ENCODE measurements at regions not wholly inside any gene's neighbourhood (a gene's known extent, or its start where the extent isn't known, plus 50 kb on each side); places are given as distances from the start of the nearest gene placed in this dataset.

DNA sequence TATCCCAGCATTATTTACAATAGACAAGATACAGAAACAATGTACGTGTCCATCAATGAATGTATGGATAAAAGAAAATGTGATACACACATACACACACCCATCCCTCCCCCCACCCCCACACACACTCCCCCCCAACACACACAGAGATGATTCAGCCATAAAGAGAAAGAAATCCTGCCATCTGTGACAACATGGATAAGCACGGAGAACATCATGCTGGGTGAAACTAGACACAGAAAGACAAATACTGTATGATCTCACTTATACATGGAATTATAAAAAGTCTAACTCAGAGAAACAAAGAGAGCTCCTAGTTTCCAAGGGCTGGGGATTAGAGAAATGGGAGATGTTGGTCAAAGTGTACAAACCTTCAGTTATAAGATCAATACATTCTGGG lies 104.8 kb upstream of the LY86 start:
- H3K27me3 Mint-ChIP-seq (ENCODE audit: low read depth in 3 of 3) = peaks cover 2 to 3% (median 3%) of the 10 kb centered on the region in 3 donors

DNA sequence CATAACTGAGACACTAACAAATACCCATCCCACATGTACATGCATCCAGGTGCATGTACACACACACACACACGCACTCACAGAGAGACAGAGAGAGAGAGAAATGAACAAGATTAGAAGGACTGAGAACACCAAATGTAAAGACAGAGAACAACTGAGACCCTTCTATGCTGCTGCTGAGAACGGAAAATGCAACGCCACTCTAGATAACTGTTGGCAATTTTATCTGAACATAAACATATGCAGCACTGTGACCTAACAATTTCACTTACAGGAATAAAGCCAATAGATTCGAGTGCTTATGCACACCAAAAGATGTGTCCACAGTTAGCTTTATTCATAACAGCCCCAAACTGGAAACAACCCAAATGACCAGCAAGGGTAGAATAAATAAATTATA lies 103.8 kb upstream of the LY86 start:
- peaks cover 2 to 3% (median 3%) of the 10 kb centered on the region in 3 donors for H3K27me3 Mint-ChIP-seq (ENCODE audit: low read depth in 3 of 3)
- Histone ChIP-seq H3K4me2 (replicated peaks; ENCODE audit: extremely low read depth, low read length, poor library complexity, severe bottlenecking) (no peak overlapping the region), H3K79me2 (ENCODE audit: insufficient read depth, low read length) (no peaks in the 10 kb centered on the region), H4K20me1 (ENCODE audit: insufficient read depth, low read length) (no peaks in the 10 kb centered on the region), H3K9me3 (replicated peaks in 1 of 2; ENCODE audit: control insufficient read depth in 1 of 2, insufficient read depth in 1 of 2, low read length in 2 of 2) (no peaks in the 10 kb centered on the region), H3K4me1 (ENCODE audit: control insufficient read depth in 1 of 2, insufficient read depth in 2 of 2, low read length in 2 of 2) (no peaks in the 10 kb centered on the region), H2AFZ (ENCODE audit: insufficient read depth, low read depth, low read length, poor library complexity, severe bottlenecking) (no peak overlapping the region), H3K36me3 (replicated peaks in 1 of 2; ENCODE audit: control insufficient read depth in 1 of 2, insufficient read depth in 2 of 2, low read length in 2 of 2) (no peaks in the 10 kb centered on the region), H3K9ac (ENCODE audit: insufficient read depth, low read length, poor library complexity, severe bottlenecking) (no peak overlapping the region), H3K4me3 (replicated peaks in 1 of 3; ENCODE audit: low read depth in 2 of 3, low read length in 3 of 3) (no peak overlapping the region), H3K27ac (ENCODE audit: low read depth in 1 of 2, low read length in 2 of 2) (no peak overlapping the region), H3K27me3 (ENCODE audit: control insufficient read depth in 2 of 2, insufficient read depth in 2 of 2, low read length in 2 of 2) (no peaks in the 10 kb centered on the region)
- intact Hi-C loops (cut with micrococcal nuclease) = no loop called here
- H3K4me3 Mint-ChIP-seq = no peak overlapping the region
- 100% methylated on average over 2 of the region's 4 CpGs for WGBS (ENCODE audit: insufficient coverage)
- H3K4me1 Mint-ChIP-seq = peaks cover 9% of the 10 kb centered on the region
- DNase-seq = no peak
- H3K27ac Mint-ChIP-seq = no peak overlapping the region
- TF ChIP-seq, protein P1, sequence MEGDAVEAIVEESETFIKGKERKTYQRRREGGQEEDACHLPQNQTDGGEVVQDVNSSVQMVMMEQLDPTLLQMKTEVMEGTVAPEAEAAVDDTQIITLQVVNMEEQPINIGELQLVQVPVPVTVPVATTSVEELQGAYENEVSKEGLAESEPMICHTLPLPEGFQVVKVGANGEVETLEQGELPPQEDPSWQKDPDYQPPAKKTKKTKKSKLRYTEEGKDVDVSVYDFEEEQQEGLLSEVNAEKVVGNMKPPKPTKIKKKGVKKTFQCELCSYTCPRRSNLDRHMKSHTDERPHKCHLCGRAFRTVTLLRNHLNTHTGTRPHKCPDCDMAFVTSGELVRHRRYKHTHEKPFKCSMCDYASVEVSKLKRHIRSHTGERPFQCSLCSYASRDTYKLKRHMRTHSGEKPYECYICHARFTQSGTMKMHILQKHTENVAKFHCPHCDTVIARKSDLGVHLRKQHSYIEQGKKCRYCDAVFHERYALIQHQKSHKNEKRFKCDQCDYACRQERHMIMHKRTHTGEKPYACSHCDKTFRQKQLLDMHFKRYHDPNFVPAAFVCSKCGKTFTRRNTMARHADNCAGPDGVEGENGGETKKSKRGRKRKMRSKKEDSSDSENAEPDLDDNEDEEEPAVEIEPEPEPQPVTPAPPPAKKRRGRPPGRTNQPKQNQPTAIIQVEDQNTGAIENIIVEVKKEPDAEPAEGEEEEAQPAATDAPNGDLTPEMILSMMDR (IDR thresholded peaks at IDR 0.05) = no peak
- H3K9me3 Mint-ChIP-seq = peaks cover 0 to 5% (median 2%) of the 10 kb centered on the region in 7 donors
- H3K36me3 Mint-ChIP-seq = no peaks in the 10 kb centered on the region

More for the DNA sequence above, 104.8 kb upstream of the LY86 start:
- H3K79me2 ChIP-seq (ENCODE audit: insufficient read depth, low read length) = no peaks in the 10 kb centered on the region
- H3K4me3 Mint-ChIP-seq = no peak overlapping the region
- TF ChIP-seq, protein P1 (IDR thresholded peaks at IDR 0.05) = no peak
- peaks cover 0 to 4% of the 10 kb centered on the region in 2 donors for H3K36me3 Mint-ChIP-seq
- no peaks in the 10 kb centered on the region for H3K27me3 ChIP-seq (ENCODE audit: control insufficient read depth in 2 of 2, insufficient read depth in 2 of 2, low read length in 2 of 2)
- no peak for DNase-seq
- H3K27ac ChIP-seq (ENCODE audit: low read depth in 1 of 2, low read length in 2 of 2) = no peak overlapping the region
- WGBS (ENCODE audit: insufficient coverage) = no CpG with 5 or more reads among the region's 2 CpGs
- no peak overlapping the region for H3K27ac Mint-ChIP-seq
- no peak overlapping the region for H3K4me2 ChIP-seq (replicated peaks; ENCODE audit: extremely low read depth, low read length, poor library complexity, severe bottlenecking)
- H3K9ac ChIP-seq (ENCODE audit: insufficient read depth, low read length, poor library complexity, severe bottlenecking) = no peak overlapping the region
- H3K4me1 ChIP-seq (ENCODE audit: control insufficient read depth in 1 of 2, insufficient read depth in 2 of 2, low read length in 2 of 2) = no peaks in the 10 kb centered on the region
- H3K36me3 ChIP-seq (replicated peaks in 1 of 2; ENCODE audit: control insufficient read depth in 1 of 2, insufficient read depth in 2 of 2, low read length in 2 of 2) = no peaks in the 10 kb centered on the region
- no peaks in the 10 kb centered on the region for H3K9me3 ChIP-seq (replicated peaks in 1 of 2; ENCODE audit: control insufficient read depth in 1 of 2, insufficient read depth in 1 of 2, low read length in 2 of 2)
- intact Hi-C loops (cut with micrococcal nuclease) = no loop called here
- no peak overlapping the region for H2AFZ ChIP-seq (ENCODE audit: insufficient read depth, low read depth, low read length, poor library complexity, severe bottlenecking)
- no peak overlapping the region for H3K4me3 ChIP-seq (replicated peaks in 1 of 3; ENCODE audit: low read depth in 2 of 3, low read length in 3 of 3)
- peaks cover 0 to 5% (median 2%) of the 10 kb centered on the region in 7 donors for H3K9me3 Mint-ChIP-seq
- peaks cover 9% of the 10 kb centered on the region for H3K4me1 Mint-ChIP-seq
- no peaks in the 10 kb centered on the region for H4K20me1 ChIP-seq (ENCODE audit: insufficient read depth, low read length)

Data from CD14-positive monocyte (primary cell).